NCI-H128 (cell line): ENCODE measurements at regions not wholly inside any gene's neighbourhood (a gene's known extent, or its start where the extent isn't known, plus 50 kb on each side); places are given as distances from the start of the nearest gene placed in this dataset.

Source experiments
- DNase-seq: peaks from one replicate; lab custom pipeline; 2025; ENCODE audit not compliant: unreplicated experiment; lab: John Stamatoyannopoulos, UW

DNA sequence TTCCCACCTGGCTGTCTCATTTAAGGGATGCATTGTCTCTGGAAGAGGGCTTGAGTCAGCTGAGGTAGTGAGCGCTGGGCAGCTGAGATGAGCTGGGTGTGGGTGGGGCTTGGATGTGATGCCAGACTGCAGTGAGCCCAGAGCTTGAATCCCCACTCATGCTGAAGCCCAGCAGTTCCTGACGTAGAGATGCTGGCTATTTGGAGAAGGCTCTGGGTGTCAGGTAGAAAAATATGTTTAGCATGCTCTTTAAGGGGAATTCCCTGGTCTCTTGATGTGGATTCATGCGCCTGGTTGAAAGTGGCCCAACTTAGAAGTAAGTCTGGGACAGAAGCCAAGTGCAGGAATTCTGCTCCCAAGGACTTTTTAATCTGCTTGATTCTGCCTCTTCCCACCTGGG lies 241.5 kb upstream of the IGFBP3 start:
- DNase-seq, result no peak

DNA sequence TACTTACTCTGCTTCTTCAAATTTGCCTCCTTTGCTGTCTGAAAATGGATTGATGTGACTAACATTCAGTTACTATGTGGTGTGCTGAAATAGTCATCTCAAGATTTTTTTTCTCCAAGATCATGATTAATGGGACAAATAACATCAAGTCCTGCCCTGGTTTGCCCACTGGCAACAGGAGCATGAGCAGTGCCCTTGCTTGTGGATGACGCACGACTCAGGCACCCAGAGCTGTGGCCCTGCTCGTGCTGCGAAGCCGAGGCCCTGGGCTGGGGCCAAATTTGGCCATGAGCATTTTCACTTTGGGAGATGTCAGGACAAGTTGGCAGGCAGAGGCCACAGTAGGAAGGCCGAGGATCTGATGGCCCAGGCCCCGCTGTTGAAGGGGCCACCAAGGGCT lies 239.8 kb upstream of the IGFBP3 start:
- no peak for DNase-seq

DNA sequence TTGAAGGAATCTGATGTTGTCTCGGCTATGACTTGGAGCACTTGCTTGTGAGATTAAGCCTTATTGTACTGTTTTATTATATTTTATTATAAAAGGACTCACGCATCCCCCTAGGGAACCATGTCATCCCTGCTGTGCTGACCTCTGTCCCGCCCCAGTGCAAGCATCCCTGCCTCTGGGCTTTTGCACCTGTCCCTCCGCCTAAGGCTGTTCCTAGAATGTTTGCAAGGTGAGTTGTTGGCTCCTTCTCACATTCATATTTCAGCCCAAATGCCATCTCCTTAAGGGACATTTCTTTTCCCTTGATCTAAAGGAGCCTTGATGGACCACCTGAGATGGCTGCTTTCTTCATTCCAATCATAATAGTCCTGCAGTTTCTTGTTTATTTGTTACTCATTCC lies 236.9 kb upstream of the IGFBP3 start:
- DNase-seq, result no peak

DNA sequence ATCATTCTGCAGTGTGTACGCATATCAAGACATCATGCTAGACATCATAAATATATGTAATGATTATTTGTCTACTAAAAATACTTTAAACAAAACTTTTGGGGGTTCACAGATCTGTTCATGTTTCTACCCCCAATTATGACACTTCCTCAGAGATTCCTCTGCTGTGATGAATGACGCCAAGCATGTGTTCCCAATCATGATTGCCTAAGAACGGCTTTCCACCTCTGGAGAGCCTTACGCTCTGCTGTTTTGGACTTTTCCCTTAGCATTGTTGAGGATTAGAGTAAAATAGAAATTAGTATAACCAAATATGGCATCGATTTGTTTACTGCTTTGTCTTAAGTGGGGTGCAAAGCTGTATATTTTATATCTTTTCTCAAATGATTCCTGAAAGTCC lies 236.3 kb upstream of the IGFBP3 start:
- DNase-seq, result no peak

DNA sequence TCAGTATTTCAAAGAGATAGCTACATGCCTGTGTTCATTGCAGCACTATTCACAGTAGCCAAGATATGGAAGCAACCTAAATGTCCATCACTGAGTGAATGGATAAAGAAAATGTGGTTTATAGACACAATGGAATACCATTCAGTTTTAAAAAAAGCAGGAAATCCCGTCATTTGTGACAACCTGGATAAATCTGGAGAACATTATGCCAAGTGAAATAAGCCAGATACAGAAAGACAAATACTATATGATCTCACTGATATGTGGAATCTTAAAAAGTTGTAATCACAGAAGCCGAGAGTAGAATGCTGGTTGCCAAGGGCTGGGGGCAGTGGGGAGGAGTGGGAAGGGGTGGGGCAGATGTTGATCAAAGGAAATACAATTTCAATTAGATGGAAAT lies 235.8 kb upstream of the IGFBP3 start:
- DNase-seq, result no peak

DNA sequence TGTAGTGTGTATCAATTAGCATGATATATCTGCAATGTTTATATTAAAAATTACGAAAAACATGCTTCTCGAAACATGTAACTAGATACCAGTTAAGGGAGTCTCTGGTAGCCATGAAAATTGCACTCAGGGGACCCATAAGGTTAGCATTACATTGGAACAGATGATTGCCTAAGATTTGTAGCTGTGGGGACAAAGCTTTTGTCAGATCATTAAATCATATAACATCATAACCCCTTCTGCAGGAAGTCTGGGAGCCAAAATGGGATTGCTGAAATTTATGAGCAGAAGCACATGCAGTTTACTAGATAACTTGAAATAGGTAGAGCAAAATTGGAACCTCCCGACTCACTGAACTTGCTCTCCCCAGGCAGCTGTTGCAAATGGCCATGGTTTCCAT lies 235.0 kb upstream of the IGFBP3 start:
- DNase-seq, result no peak

DNA sequence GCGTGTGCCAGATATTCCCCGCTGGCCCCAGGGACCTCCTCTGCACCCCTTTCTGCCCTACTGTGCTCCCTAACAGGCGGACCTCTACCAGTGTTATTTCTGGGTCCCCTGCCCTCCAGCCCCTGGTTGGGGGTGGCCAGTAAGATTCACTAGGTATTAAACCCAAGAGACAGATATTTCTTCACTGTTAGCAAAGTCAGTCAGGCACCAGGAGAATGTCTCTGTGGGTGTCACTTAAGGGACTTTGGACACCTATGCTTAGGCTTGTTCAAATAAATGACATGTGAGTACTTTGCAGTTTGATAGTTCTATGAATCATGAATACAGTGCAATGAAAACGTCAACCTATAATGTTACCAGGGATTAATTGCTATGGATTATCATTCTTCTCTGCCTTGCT lies 234.3 kb upstream of the IGFBP3 start:
- no peak for DNase-seq

DNA sequence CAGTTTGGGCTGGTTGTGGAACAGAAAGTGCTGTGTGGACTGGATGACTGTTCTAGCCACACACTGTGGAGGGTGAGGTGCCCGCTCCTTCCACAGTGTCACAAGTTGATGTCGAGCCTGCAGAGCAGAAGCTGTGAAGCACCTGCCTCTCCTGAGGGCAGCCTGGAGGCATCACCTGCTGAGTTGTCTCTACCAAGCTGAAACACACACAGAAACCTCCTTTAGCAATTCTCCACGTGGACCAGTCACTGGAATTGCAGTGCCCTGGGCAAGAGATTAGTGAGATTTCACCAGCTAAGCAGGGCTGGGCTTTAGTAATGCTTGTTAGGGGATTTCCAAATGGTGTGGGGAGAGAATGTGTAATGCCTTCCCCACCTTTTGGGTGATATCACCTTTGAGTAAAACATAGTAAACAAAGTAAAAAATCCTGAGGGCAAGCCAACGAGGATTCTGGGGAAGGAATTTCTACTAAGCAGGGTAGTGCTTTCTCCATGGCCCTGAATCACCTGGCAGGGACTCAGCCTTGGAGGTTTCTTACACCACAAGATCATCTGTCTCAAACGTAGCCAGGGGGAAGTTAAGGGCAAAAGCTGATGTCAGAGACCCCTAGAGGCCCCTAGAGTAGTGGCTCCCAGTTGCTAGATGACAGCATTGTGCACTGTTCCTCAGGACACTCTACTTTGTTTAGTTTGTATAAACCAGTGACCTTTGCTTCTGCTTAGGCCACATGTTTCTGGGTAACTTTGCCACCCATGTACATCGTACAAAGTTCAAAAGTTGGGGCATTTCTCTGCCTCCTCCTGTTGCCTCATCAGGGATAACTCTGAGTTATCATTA lies 233.1 kb upstream of the IGFBP3 start:
- DNase-seq, result no peak

DNA sequence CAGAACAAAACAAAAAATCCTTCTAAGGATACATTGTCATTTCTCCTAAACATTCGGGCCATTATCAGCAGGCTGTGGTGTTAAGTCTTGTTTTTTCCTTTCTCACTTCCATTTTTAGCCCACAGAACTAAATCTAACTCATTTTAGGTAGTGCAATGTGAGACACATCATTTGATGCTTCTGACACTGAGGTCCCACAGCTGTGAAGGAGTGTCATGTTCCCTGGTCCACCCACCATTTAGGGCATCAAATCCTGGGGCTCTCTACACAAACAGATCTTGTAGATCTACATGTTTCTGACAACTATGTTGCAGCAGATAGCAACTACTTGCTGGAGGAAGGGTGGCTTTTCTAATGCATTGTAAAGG lies 232.5 kb upstream of the IGFBP3 start:
- no peak for DNase-seq

DNA sequence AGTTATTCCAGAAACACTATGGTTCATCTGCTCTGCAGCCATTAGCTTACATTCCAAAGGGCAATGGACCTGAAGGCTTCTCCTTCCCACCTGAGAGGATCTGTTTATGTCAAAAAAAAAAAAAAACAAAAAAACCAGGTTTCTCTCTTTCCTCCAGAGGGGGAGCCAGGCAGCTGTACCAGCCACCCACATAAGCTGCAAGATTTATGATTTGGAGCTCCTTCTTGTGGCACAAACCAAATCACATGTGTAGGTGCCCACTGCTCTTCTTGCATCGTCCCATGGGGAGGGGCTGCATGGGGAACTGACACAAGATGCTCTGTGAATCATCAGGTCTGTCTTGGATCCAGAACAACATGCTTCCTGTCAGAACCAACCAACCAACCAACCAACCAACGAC lies 231.6 kb upstream of the IGFBP3 start:
- DNase-seq, result no peak

DNA sequence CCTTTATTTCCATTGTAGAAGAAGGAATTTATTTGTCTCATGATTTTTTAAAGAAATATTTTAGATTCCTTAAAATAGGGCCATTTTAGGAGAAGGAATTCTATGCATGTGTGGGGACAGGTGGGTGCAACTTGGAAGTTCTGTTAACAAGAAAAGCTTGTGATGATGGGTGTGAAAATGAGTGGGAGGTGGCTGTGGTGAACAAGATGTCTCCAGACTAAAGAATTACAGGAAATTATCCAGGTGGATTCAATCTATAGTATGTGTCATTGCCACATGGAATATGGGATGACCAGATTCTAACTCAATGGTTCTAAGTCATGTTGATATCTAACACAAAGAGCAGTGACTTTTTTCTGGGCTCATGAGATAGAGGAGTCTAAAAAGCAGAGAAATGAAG lies 229.6 kb upstream of the IGFBP3 start:
- no peak for DNase-seq

DNA sequence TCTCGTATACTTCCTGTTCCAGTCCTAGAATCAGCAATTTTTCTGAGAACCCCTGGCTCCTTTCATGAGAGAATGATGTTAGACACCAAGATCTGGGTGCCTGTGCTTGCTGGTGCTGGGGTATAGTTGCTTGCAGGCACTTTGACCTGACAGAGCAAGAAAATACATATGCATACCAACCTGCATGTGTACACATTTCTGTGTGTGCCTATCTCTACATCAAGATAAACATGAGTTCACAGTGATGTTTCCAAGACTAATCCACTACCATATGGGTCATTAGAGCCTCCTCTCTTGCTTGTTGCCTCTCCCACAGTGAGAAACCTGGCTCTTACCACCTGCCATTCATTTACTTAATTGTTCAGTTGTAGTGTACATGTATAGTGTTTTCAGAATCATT lies 229.1 kb upstream of the IGFBP3 start:
- DNase-seq, result no peak

DNA sequence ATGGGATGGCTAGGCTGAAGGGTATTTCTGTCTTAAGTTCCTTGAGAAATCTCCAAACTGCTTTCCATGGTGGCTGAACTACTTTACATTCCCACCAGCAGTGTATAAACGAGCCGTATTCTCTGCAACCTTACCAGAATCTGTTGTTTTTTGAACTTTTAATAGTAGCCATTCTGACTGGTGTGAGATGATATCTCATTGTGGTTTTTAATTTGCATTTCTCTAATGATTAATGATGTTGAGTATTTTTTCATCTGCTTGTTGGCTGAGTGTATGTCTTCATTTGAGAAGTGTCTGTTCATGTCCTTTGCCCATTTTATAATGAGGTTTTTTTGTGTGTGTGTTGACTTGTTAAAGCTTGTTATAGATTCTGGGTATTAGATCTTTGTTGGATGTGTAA lies 226.8 kb upstream of the IGFBP3 start:
- no peak for DNase-seq

DNA sequence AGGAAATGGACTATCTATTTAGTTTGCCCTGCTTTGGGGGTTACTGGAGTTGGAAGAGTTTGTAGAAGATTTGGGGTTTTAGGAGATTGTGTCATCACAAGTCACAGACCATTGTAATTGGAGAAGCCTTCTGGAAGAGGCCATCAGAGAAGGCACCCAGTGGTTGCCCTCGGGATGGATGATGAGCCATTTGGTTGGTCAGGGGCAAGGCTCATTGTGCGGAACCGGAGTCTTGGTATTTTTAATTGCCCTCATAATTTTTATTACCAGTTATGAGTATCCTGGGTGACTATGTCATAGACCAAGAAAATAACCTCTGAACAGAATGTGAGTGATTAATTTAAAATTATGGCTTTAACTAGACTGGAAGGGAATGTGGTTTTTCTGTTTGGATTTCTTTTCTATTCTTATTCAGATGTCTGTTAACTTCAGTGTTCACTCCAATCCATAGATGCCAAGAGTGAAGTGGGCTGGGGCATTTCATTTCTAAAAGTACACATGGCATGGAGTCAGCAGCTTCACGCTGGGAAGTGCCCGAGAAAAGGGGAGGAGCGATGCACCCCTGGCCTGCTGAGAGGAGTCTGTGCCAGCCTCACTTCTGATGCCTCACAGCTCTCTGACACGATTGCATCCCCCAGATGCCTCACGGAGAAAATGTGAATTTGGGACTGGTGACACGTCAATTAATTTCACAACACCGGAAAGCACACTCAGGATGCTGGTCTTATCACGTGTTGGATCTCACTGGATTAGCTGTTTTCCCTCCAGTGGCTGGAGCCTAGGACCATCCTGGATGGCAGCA lies 225.6 kb upstream of the IGFBP3 start:
- DNase-seq, result no peak

DNA sequence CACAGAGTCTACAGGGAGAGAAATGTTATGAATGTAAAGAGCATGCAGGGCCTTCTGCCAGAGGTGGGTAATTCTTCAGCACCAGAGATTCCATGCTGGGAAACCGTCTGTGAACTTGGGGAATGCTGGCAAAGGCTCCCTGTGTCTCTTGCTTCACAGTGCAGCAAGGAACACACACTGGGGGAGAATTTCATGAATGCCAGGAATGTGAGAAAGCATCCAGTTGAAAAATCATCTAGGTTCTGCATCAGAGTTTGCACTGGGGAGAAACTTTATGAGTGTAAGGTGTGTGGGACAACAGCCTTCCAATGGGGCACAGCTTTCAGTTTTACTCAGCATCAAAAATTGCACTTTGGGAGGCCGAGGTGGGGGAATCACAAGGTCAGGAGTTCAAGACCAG lies 224.3 kb upstream of the IGFBP3 start:
- no peak for DNase-seq

DNA sequence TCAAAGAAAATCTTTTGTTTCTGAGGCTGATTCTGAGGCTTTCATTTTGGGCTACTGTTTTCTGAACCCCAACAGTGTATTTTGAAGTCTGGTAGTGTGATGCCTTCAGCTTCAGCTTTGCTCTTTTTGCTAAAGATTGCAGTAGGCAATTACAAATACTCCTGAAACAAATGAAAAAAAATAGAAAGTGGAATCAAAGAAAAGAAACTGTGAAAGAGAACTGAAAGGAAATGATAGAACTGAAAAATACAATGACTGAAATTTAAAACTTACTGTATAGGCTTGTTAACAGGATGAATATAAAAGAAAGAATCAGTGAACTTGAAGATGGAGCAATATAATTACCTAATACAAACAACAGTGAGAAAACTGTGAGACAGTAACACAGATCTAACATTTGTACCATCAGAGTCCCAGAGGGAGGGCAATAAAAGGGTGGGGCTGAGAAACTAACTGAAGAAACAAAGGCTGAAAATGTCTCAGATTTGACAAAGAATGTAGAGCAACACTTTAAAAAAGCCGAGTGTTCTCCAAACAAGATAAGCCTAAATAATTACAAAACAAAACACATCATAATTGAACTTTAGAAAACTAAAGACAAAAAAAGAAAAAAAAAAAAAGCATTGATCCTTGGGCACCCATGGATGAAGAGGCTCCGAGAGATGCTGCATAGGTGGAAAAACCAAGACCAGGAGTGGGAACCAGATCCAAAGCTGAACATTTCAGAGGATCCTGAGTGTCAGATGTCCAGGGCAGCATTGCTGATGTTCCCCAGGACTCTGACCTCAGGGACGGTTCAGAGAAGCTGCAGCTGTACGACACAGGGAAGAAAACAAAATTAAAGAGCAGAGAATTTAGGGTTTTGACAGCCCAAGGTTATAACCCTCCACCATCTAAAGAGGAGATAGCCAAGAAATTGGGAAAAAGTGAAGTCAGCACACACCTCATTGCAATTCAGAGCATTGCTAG lies 223.2 kb upstream of the IGFBP3 start:
- DNase-seq, result no peak

DNA sequence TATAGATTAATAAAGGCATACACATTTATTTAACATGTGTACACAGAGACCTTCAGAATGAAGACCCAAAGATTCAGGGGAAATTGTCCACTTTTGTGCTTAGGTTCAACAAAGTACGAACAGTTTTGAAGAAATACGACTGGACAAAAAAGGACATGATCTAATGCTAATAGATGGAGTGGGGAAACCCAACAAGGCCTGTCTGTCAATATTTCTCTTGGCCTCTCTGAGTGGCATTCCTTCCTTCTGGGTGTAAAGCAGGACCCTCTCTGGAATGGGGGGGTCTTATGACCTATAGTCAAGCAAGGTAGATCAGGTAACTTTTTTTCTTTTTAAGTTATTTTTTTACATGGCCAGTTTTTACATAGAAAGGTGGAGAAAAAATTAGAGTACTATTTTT lies 222.3 kb upstream of the IGFBP3 start:
- DNase-seq, result no peak

DNA sequence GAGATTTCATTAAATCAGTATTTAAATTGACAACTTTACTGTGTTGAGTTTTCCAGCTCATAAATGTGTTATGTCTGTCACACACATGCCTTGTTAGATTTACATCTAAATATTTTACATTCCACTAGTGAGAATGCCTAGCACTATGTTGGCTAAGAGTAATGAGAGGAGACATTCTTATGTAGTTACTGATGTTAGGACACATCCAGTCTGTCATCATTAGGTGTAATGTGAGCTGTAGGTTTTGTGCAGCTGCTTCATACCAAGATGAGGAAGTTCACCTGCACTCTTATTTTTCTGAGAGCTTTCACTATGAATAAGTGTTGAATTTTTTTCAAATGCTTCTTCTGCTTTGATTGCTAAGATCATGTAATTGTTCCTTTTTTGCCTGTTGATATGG lies 218.0 kb upstream of the IGFBP3 start:
- DNase-seq, result no peak

DNA sequence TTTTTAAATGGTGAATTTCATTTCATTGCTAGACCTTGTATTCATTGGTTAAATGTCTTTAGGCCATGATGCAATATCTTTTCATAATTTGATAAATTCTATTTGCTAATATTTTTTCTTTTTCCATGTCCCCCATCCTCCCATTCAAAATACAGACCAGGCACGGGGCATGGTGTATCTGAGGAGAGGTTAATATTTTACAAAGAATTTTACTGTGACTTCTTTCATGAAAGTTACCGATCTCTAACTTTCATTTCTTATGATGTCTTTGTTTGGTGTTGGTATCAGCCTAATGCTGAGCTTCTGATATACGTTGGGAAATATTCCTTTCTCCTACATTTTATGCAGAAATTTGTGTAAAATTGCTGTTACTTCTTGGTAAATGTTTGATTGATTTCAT lies 216.7 kb upstream of the IGFBP3 start:
- no peak for DNase-seq

DNA sequence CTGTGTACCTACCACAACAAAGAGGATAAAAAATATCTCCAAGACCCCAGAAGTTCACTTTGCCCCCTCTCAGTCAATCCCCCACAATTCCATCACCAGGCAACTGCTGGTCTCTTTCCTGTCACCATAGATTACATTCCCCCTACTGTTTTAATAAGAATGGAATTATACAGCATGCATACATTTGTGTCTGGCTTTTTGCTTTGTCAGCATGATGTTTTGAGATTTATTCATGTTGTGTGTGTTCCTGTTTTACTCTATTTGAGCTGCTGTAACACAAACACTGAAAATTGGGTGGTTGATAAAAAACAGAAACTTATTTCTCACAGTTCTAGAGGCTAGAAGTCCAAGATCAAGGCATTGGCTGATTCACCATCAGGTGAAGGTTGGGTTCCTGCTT lies 214.5 kb upstream of the IGFBP3 start:
- no peak for DNase-seq

DNA sequence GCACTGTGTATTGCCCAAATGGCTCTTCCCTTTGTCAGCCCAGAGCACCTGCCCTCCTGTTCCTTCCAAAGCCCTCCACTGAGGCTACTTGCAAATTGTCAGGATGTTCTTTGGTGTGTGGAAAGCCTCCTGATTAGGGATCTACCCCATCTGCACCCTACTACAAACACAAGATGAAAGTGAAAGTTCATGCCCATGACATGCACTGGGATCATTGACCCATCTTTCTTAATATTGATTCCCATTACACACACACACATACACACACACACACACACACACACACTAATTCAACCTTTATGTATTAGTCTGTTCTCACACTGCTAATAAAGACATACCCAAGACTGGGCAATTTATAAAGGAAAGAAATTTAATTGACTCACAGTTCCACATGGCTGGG lies 213.7 kb upstream of the IGFBP3 start:
- no peak for DNase-seq

DNA sequence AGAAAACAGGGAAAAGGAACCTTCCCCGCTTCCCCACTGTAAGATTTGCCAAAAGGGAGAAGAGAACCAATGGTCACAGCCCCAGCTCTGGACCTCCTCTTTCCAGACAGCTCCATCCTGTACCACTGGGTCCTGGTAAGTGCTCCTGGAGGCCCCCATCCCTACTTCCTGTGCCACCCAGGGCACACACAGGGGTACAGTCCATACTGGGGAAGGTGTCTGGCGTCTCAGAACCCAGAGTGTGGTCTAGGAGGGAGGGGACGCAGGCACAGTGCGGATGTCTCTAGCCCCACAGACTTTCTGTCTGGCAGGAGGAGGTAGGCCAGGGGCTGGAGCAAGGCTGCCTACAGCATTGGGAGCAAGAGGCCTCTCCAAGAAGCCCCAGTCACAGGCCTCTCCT lies 213.3 kb upstream of the IGFBP3 start:
- no peak for DNase-seq
